ENCODE measurements at regions not wholly inside any gene's neighbourhood (a gene's known extent, or its start where the extent isn't known, plus 50 kb on each side); places are given as distances from the start of the nearest gene placed in this dataset.

DNA sequence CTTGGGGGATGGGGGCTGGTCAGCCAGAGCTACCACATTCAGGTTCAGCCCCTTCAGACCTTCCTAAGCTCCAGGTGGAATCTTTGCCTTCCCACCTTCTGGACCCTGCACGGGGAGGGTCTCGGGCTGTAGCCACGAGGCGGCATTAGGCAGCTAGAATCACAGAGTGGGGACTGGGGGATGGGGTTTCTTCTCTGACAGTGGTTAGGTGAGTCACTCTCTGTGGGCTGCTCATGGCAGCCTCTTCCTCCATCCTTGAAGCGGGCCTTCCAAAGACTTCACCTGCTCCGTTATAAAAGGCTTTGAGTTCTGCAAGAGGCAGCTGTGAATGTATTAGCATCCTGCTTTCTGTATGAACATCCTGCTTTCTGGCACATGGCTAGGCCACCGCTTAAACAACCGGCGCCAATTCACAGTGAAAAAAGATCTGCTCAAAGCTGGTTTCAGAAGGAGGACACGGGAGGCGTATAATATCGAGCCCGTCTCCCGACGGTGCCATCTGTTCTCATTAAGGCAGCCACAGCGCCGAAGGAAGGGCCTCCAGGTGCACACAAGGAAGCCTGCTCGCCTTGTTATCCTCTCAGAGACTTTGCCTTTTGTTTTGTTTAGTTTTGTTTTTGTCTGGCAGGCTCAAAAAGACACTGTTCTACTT lies 74.3 kb upstream of the IGFBP7 start:
- no peak for TF ChIP-seq ZFP37 (tag by site-specific recombination; IDR thresholded peaks at IDR 0.05)
- TF ChIP-seq, protein P1, sequence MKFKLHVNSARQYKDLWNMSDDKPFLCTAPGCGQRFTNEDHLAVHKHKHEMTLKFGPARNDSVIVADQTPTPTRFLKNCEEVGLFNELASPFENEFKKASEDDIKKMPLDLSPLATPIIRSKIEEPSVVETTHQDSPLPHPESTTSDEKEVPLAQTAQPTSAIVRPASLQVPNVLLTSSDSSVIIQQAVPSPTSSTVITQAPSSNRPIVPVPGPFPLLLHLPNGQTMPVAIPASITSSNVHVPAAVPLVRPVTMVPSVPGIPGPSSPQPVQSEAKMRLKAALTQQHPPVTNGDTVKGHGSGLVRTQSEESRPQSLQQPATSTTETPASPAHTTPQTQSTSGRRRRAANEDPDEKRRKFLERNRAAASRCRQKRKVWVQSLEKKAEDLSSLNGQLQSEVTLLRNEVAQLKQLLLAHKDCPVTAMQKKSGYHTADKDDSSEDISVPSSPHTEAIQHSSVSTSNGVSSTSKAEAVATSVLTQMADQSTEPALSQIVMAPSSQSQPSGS (tag by site-specific recombination; IDR thresholded peaks at IDR 0.05; ENCODE audit: low read depth): no peak
- no peak for TF ChIP-seq ZNF549 (tag by site-specific recombination; IDR thresholded peaks at IDR 0.05)
- TF ChIP-seq ZNF169 (tag by site-specific recombination; IDR thresholded peaks at IDR 0.05): no peak
- no peak for TF ChIP-seq YY1 (tag by site-specific recombination; IDR thresholded peaks at IDR 0.05)
- TF ChIP-seq ZNF302 (tag by site-specific recombination; IDR thresholded peaks at IDR 0.05; ENCODE audit: low read depth): no peak
- no peak for TF ChIP-seq ZNF221 (tag by site-specific recombination; IDR thresholded peaks at IDR 0.05; ENCODE audit: borderline replicate concordance)
- TF ChIP-seq, protein P2, sequence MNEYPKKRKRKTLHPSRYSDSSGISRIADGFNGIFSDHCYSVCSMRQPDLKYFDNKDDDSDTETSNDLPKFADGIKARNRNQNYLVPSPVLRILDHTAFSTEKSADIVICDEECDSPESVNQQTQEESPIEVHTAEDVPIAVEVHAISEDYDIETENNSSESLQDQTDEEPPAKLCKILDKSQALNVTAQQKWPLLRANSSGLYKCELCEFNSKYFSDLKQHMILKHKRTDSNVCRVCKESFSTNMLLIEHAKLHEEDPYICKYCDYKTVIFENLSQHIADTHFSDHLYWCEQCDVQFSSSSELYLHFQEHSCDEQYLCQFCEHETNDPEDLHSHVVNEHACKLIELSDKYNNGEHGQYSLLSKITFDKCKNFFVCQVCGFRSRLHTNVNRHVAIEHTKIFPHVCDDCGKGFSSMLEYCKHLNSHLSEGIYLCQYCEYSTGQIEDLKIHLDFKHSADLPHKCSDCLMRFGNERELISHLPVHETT (tag by site-specific recombination; IDR thresholded peaks at IDR 0.05): no peak
- TF ChIP-seq OSR2 (tag by site-specific recombination; IDR thresholded peaks at IDR 0.05): no peak
- TF ChIP-seq SCRT2 (tag by site-specific recombination; IDR thresholded peaks at IDR 0.05): no peak
- TF ChIP-seq ZNF324 (tag by site-specific recombination; IDR thresholded peaks at IDR 0.05): no peak
- TF ChIP-seq ZNF776 (tag by site-specific recombination; IDR thresholded peaks at IDR 0.05; ENCODE audit: borderline replicate concordance): no peak
- TF ChIP-seq, protein P3, sequence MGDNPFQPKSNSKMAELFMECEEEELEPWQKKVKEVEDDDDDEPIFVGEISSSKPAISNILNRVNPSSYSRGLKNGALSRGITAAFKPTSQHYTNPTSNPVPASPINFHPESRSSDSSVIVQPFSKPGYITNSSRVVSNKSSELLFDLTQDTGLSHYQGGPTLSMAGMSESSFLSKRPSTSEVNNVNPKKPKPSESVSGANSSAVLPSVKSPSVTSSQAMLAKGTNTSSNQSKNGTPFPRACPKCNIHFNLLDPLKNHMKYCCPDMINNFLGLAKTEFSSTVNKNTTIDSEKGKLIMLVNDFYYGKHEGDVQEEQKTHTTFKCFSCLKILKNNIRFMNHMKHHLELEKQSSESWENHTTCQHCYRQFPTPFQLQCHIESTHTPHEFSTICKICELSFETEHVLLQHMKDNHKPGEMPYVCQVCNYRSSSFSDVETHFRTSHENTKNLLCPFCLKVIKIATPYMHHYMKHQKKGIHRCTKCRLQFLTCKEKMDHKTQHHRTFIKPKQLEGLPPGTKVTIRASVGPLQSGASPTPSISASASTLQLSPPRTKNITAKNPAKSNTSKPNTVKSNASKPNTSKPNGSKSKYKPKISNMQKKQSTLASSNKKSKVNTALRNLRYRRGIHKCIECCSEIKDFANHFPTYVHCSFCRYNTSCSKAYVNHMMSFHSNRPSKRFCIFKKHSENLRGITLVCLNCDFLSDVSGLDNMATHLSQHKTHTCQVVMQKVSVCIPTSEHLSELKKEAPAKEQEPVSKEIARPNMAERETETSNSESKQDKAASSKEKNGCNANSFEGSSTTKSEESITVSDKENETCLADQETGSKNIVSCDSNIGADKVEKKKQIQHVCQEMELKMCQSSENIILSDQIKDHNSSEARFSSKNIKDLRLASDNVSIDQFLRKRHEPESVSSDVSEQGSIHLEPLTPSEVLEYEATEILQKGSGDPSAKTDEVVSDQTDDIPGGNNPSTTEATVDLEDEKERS (tag by site-specific recombination; IDR thresholded peaks at IDR 0.05): no peak
- TF ChIP-seq HOXC10 (CRISPR knock-in tag; IDR thresholded peaks at IDR 0.05): no peak
- no peak for TF ChIP-seq ZNF707 (tag by site-specific recombination; IDR thresholded peaks at IDR 0.05)
- TF ChIP-seq ZNF146 (tag by site-specific recombination; IDR thresholded peaks at IDR 0.05): no peak
- TF ChIP-seq ZFP3 (tag by site-specific recombination; IDR thresholded peaks at IDR 0.05; ENCODE audit: low read depth): no peak
- TF ChIP-seq, protein P4, sequence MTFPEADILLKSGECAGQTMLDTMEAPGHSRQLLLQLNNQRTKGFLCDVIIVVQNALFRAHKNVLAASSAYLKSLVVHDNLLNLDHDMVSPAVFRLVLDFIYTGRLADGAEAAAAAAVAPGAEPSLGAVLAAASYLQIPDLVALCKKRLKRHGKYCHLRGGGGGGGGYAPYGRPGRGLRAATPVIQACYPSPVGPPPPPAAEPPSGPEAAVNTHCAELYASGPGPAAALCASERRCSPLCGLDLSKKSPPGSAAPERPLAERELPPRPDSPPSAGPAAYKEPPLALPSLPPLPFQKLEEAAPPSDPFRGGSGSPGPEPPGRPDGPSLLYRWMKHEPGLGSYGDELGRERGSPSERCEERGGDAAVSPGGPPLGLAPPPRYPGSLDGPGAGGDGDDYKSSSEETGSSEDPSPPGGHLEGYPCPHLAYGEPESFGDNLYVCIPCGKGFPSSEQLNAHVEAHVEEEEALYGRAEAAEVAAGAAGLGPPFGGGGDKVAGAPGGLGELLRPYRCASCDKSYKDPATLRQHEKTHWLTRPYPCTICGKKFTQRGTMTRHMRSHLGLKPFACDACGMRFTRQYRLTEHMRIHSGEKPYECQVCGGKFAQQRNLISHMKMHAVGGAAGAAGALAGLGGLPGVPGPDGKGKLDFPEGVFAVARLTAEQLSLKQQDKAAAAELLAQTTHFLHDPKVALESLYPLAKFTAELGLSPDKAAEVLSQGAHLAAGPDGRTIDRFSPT (tag by site-specific recombination; IDR thresholded peaks at IDR 0.05): no peak
- no peak for TF ChIP-seq ZNF266 (tag by site-specific recombination; IDR thresholded peaks at IDR 0.05; ENCODE audit: low read depth)
- ChIA-PET CTCF (interaction anchor here (0.7 to 1.1 kb wide), 2 partner anchors 21 to 927 kb away, joined by 3 read pairs; no protein-coding TSS in a partner anchor), POLR2A (no interaction called here)
- Histone ChIP-seq H3K36me3 (ENCODE audit: control insufficient read depth in 2 of 2, insufficient read depth in 1 of 2, low read length in 2 of 2) (no peaks in the 10 kb centered on the region), H3K27ac (ENCODE audit: extremely low read depth, low read depth, low read length) (no peak overlapping the region), H3K4me3 (ENCODE audit: low read depth, low read length) (no peak overlapping the region), H3K9me3 (ENCODE audit: control insufficient read depth, insufficient read depth, low read depth, low read length) (no peaks in the 10 kb centered on the region), H3K4me1 (ENCODE audit: control insufficient read depth, insufficient read depth, low read length) (no peaks in the 10 kb centered on the region)
